22Rv1 (cell line): ENCODE measurements at regions not wholly inside any gene's neighbourhood (a gene's known extent, or its start where the extent isn't known, plus 50 kb on each side); places are given as distances from the start of the nearest gene placed in this dataset.

Experiments
- H3K27ac ChIP-seq: fragments of 450-650 bp; 2 replicates; pipeline ENCODE4 v1.5.1; 2017
- CTCF ChIP-seq: fragments of 450-650 bp; IDR thresholded peaks from 2 replicates; pipeline ENCODE4 v1.5.1; 2017; ENCODE audit warnings: mild to moderate bottlenecking
- ZFX ChIP-seq: fragments of 450-650 bp; IDR thresholded peaks from 2 replicates; pipeline ENCODE4 v1.6.1; 2017; ENCODE audit warnings: antibody characterized with exemption, borderline replicate concordance

GRCh38 chrX:97756879-97757278 is 873.2 kb downstream of the RPA4 start:
- H3K27ac ChIP-seq, result no peak overlapping the region
- no peak for TF ChIP-seq ZFX
- no peak for TF ChIP-seq CTCF

- no peak overlapping the region for H3K27ac ChIP-seq
- TF ChIP-seq CTCF, result no peak
- no peak for TF ChIP-seq ZFX
Observed at GRCh38 chrX:97763391-97763790, 879.7 kb downstream of the RPA4 start.

- TF ChIP-seq CTCF (no peak), ZFX (no peak)
- no peak overlapping the region for H3K27ac ChIP-seq
Observed at GRCh38 chrX:97763981-97764380, 880.3 kb downstream of the RPA4 start.

GRCh38 chrX:97766501-97767095 is 882.9 kb downstream of the RPA4 start:
- no peak for TF ChIP-seq ZFX
- TF ChIP-seq CTCF, result no peak
- no peak overlapping the region for H3K27ac ChIP-seq

- H3K27ac ChIP-seq, result no peak overlapping the region
- TF ChIP-seq CTCF, result no peak
Observed at GRCh38 chrX:97787311-97787710, 903.6 kb downstream of the RPA4 start.

- no peak overlapping the region for H3K27ac ChIP-seq
Observed at GRCh38 chrX:97787849-97788248, 904.1 kb downstream of the RPA4 start.

GRCh38 chrX:97790850-97791249 is 907.1 kb downstream of the RPA4 start:
- no peak overlapping the region for H3K27ac ChIP-seq
- TF ChIP-seq CTCF, result no peak
- TF ChIP-seq ZFX, result no peak

More at GRCh38 chrX:97787849-97788248, 904.1 kb downstream of the RPA4 start:
- no peak for TF ChIP-seq ZFX
- TF ChIP-seq CTCF, result no peak
